Tibial nerve (tissue), 4 donors: ENCODE measurements at regions not wholly inside any gene's neighbourhood (a gene's known extent, or its start where the extent isn't known, plus 50 kb on each side); places are given as distances from the start of the nearest gene placed in this dataset.

Source experiments
- DNase-seq, 2 donors: peaks; one replicate each; pipeline ENCODE4 v3.0.0-alpha.2; 2019; ENCODE audit warnings: low spot score in 2 of 2
- H3K27ac ChIP-seq, 4 donors: fragments of 200-600 bp; sonication (generic) in 3 of 4; one replicate each; pipeline ENCODE4 v1.5.1; 2017 to 2019; ENCODE audit warnings: mild to moderate bottlenecking in 1 of 4
- H3K27me3 ChIP-seq, 2 donors: fragments of 200-600 bp; sonication (generic) in 1 of 2; one replicate each; pipeline versions ENCODE4 v1.5.1 to v1.6.0; 2017 to 2019
- H3K36me3 ChIP-seq, 3 donors: fragments of 200-600 bp; sonication (generic); one replicate each; pipeline ENCODE4 v1.5.1; 2018 to 2019
- H3K4me1 ChIP-seq, 4 donors: fragments of 200-600 bp; sonication (generic) in 3 of 4; one replicate each; pipeline ENCODE4 v1.5.1; 2017 to 2019
- H3K4me3 ChIP-seq, 4 donors: fragments of 200-600 bp; sonication (generic) in 3 of 4; one replicate each; pipeline ENCODE4 v1.5.1; 2017 to 2019; ENCODE audit warnings: mild to moderate bottlenecking in 1 of 4, moderate library complexity in 1 of 4
- H3K9me3 ChIP-seq, 4 donors: fragments of 200-600 bp; sonication (generic) in 3 of 4; one replicate each; pipeline ENCODE4 v1.5.1; 2017 to 2019
- EP300 ChIP-seq, 2 donors: sonication (generic); formaldehyde crosslinking; IDR thresholded peaks; one replicate each; pipeline ENCODE4 v1.6.1; 2017; ENCODE audit warnings: antibody characterized with exemption in 2 of 2, mild to moderate bottlenecking in 1 of 2
- POLR2A ChIP-seq, 2 donors: fragments of 450-650 bp; IDR thresholded peaks; one replicate each; pipeline ENCODE4 v1.6.1; 2017; ENCODE audit warnings: antibody characterized with exemption in 2 of 2, mild to moderate bottlenecking in 2 of 2, moderate library complexity in 2 of 2
- WGBS, 2 donors: methylation state at CpG; one replicate each; pipeline ENCODE4 v1.1.5; 2018; 5-methylcytosine and 5-hydroxymethylcytosine counted together
- TF ChIP-seq, protein P1 (sequence below), 5 experiments: fragments of 200-600 bp in 3 of 5; fragments of 450-650 bp in 2 of 5; sonication (generic) in 3 of 5; IDR thresholded peaks; one replicate each; pipeline ENCODE4 v1.5.1; 2016 to 2019; ENCODE audit warnings: antibody characterized with exemption in 5 of 5, mild to moderate bottlenecking in 3 of 5, moderate library complexity in 2 of 5

DNA sequence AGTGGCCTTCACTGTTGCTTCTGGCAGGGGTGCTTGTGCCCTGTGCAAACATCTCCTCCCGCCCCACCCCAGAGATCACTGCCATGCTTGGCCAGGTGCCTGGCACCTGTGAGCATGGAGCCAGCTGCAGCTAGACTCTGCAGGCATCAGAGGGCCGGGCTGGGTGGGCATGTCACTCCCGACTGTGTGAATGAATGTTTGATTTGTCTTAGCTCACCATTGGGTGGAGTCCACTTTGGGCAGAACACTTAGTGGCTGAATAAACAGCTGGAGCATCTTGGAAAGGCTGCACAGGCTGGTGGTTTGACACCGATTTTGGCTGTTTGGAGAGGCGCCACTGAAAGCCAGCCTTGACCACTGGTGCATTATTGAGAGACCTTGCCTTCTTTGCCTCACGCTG lies 267.3 kb downstream of the DLEU7 start:
- Histone ChIP-seq H3K27me3 (no peaks in the 10 kb centered on the region), H3K27ac (no peak overlapping the region), H3K4me3 (no peak overlapping the region), H3K9me3 (peaks cover 0 to 4% (median 0%) of the 10 kb centered on the region in 4 donors), H3K4me1 (peaks cover 0 to 24% (median 0%) of the 10 kb centered on the region in 4 donors), H3K36me3 (no peaks in the 10 kb centered on the region)
- DNase-seq: no peak
- 55 to 59% methylated on average over 6 of the region's 6 CpGs for whole genome bisulfite sequencing, 2 donors
- TF ChIP-seq EP300 (IDR thresholded peaks at IDR 0.05): no peak
- no peak for TF ChIP-seq POLR2A (IDR thresholded peaks at IDR 0.05)
- TF ChIP-seq, protein P1, sequence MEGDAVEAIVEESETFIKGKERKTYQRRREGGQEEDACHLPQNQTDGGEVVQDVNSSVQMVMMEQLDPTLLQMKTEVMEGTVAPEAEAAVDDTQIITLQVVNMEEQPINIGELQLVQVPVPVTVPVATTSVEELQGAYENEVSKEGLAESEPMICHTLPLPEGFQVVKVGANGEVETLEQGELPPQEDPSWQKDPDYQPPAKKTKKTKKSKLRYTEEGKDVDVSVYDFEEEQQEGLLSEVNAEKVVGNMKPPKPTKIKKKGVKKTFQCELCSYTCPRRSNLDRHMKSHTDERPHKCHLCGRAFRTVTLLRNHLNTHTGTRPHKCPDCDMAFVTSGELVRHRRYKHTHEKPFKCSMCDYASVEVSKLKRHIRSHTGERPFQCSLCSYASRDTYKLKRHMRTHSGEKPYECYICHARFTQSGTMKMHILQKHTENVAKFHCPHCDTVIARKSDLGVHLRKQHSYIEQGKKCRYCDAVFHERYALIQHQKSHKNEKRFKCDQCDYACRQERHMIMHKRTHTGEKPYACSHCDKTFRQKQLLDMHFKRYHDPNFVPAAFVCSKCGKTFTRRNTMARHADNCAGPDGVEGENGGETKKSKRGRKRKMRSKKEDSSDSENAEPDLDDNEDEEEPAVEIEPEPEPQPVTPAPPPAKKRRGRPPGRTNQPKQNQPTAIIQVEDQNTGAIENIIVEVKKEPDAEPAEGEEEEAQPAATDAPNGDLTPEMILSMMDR (IDR thresholded peaks at IDR 0.05): no peak

GRCh38 chr13:50577806-50578205 lies 265.7 kb downstream of the DLEU7 start:
- no peaks in the 10 kb centered on the region for H3K36me3 ChIP-seq
- H3K4me3 ChIP-seq: no peak overlapping the region
- H3K27ac ChIP-seq: no peak overlapping the region
- peaks cover 0 to 19% (median 0%) of the 10 kb centered on the region in 4 donors for H3K4me1 ChIP-seq
- no peak for TF ChIP-seq POLR2A (IDR thresholded peaks at IDR 0.05)
- no peak for TF ChIP-seq EP300 (IDR thresholded peaks at IDR 0.05)
- TF ChIP-seq, protein P1 (IDR thresholded peaks at IDR 0.05): no peak
- H3K27me3 ChIP-seq: no peaks in the 10 kb centered on the region
- DNase-seq: no peak
- H3K9me3 ChIP-seq: no peaks in the 10 kb centered on the region
- 92 to 94% methylated on average over 2 of the region's 2 CpGs for WGBS, 2 donors

DNA sequence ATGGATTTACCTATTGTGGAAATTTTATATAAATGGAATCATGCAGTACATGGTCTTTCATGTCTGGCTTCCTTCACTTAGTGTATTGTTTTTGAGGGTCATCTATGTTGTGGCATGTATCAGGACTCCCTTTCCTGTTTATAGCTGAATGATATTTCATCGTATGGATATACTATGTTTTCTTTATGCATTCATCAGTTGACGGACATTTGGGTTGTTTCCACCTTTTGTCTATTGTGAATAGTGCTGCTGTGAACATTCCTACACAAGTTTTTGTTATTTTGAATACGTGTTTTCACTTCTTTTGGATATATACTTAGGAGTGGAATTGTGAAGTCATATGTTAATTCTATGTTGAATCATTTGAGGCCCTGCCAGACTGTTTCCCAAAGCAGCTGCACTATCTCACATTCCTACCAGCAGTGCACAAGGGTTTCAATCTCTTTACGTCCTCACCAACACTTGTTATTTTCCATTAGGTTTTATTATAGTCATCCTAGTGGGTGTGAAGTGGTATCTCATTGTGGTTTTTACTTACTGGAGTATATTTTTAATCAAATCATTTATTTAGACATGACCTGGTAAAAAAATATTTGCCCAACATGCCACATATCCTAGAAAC lies 262.7 kb downstream of the DLEU7 start:
- WGBS, 2 donors: 41 to 47% methylated on average over 4 of the region's 4 CpGs
- TF ChIP-seq EP300 (IDR thresholded peaks at IDR 0.05) (no peak), POLR2A (IDR thresholded peaks at IDR 0.05) (no peak)
- TF ChIP-seq, protein P1 (IDR thresholded peaks at IDR 0.05): no peak
- H3K27me3 ChIP-seq: no peaks in the 10 kb centered on the region
- DNase-seq: no peak
- no peaks in the 10 kb centered on the region for H3K36me3 ChIP-seq
- H3K4me1 ChIP-seq: peaks cover 0 to 6% (median 0%) of the 10 kb centered on the region in 4 donors
- H3K27ac ChIP-seq: no peak overlapping the region
- no peak overlapping the region for H3K4me3 ChIP-seq
- H3K9me3 ChIP-seq: no peaks in the 10 kb centered on the region

- Histone ChIP-seq H3K4me1 (no peaks in the 10 kb centered on the region), H3K36me3 (no peaks in the 10 kb centered on the region), H3K27me3 (no peaks in the 10 kb centered on the region), H3K9me3 (no peaks in the 10 kb centered on the region), H3K4me3 (no peak overlapping the region), H3K27ac (no peak overlapping the region)
- WGBS, 2 donors: 94 to 97% methylated on average over 1 of the region's 1 CpG
- DNase-seq: no peak
- TF ChIP-seq EP300 (IDR thresholded peaks at IDR 0.05): no peak
- TF ChIP-seq POLR2A (IDR thresholded peaks at IDR 0.05): no peak
- TF ChIP-seq, protein P1 (IDR thresholded peaks at IDR 0.05): no peak
Measured at GRCh38 chr13:50581586-50582196, 261.8 kb downstream of the DLEU7 start.

- Histone ChIP-seq H3K9me3 (no peaks in the 10 kb centered on the region), H3K4me3 (no peak overlapping the region), H3K27me3 (no peaks in the 10 kb centered on the region), H3K27ac (no peak overlapping the region), H3K4me1 (peaks cover 0 to 13% (median 0%) of the 10 kb centered on the region in 4 donors), H3K36me3 (no peaks in the 10 kb centered on the region)
- TF ChIP-seq EP300 (IDR thresholded peaks at IDR 0.05): no peak
- no peak for TF ChIP-seq POLR2A (IDR thresholded peaks at IDR 0.05)
- TF ChIP-seq, protein P1 (IDR thresholded peaks at IDR 0.05): no peak
- DNase-seq: no peak
- WGBS, 2 donors: 76 to 78% methylated on average over 10 of the region's 10 CpGs
Measured at GRCh38 chr13:50584856-50585580, 258.5 kb downstream of the DLEU7 start.
